GM19240 (cell line): ENCODE measurements at regions not wholly inside any gene's neighbourhood (a gene's known extent, or its start where the extent isn't known, plus 50 kb on each side); places are given as distances from the start of the nearest gene placed in this dataset.

Experiments used
- DNase-seq: peaks from one replicate; pipeline ENCODE4 v3.0.0; 2011; ENCODE audit warnings: low spot score; ENCODE audit not compliant: insufficient read length

- peak; percentile 12 for DNase-seq
Measured at GRCh38 chr2:104434318-104434792, 419.6 kb upstream of the POU3F3 start.

- no peak for DNase-seq
Measured at GRCh38 chr2:104434966-104435365, 418.9 kb upstream of the POU3F3 start.

- DNase-seq, result no peak
Measured at GRCh38 chr2:104438481-104438880, 415.4 kb upstream of the POU3F3 start.

GRCh38 chr2:104443145-104443544 lies 410.8 kb upstream of the POU3F3 start:
- DNase-seq, result no peak

GRCh38 chr2:104444392-104444791 lies 409.5 kb upstream of the POU3F3 start:
- DNase-seq, result no peak

- DNase-seq, result no peak
Measured at GRCh38 chr2:104444889-104445288, 409.0 kb upstream of the POU3F3 start.

- DNase-seq, result no peak
Measured at GRCh38 chr2:104447831-104448434, 406.0 kb upstream of the POU3F3 start.

GRCh38 chr2:104448661-104449440 lies 405.1 kb upstream of the POU3F3 start:
- no peak for DNase-seq

- no peak for DNase-seq
Measured at GRCh38 chr2:104452558-104452957, 401.4 kb upstream of the POU3F3 start.

GRCh38 chr2:104462731-104463130 lies 391.2 kb upstream of the POU3F3 start:
- DNase-seq, result no peak

- DNase-seq, result no peak
Measured at GRCh38 chr2:104465981-104466380, 387.9 kb upstream of the POU3F3 start.

- DNase-seq, result no peak
Measured at GRCh38 chr2:104468846-104469245, 385.1 kb upstream of the POU3F3 start.

GRCh38 chr2:104472076-104472475 lies 381.8 kb upstream of the POU3F3 start:
- no peak for DNase-seq

- DNase-seq, result no peak
Measured at GRCh38 chr2:104473546-104473945, 380.4 kb upstream of the POU3F3 start.

GRCh38 chr2:104474716-104475115 lies 379.2 kb upstream of the POU3F3 start:
- DNase-seq, result no peak

- DNase-seq, result no peak
Measured at GRCh38 chr2:104476075-104476474, 377.8 kb upstream of the POU3F3 start.

GRCh38 chr2:104476563-104476988 lies 377.3 kb upstream of the POU3F3 start:
- DNase-seq, result no peak

- DNase-seq, result no peak
Measured at GRCh38 chr2:104481341-104481740, 372.6 kb upstream of the POU3F3 start.

- no peak for DNase-seq
Measured at GRCh38 chr2:104487366-104487765, 366.5 kb upstream of the POU3F3 start.

GRCh38 chr2:104493698-104494097 lies 360.2 kb upstream of the POU3F3 start:
- no peak for DNase-seq

- no peak for DNase-seq
Measured at GRCh38 chr2:104501342-104501741, 352.6 kb upstream of the POU3F3 start.

GRCh38 chr2:104501929-104502328 lies 352.0 kb upstream of the POU3F3 start:
- no peak for DNase-seq

- DNase-seq, result no peak
Measured at GRCh38 chr2:104502901-104503300, 351.0 kb upstream of the POU3F3 start.
